PC-3 (cell line): ENCODE measurements at regions not wholly inside any gene's neighbourhood (a gene's known extent, or its start where the extent isn't known, plus 50 kb on each side); places are given as distances from the start of the nearest gene placed in this dataset.

Source experiments
- ATAC-seq: fragments of 200-7000 bp; cut with Tn5 transposase; 2 replicates; pipeline ENCODE4 v1.9.1; 2020; ENCODE audit warnings: mild to moderate bottlenecking, moderate library complexity
- BruUV-seq: library from RNA; stranded (reverse); fragments of 400-500 nt; replicated peaks from 2 replicates; lab custom pipeline; 2021; lab: Mats Ljungman, UMichigan
- CTCF ChIA-PET: fragments of 300-600 bp; sonication (Branson Sonifier 250); formaldehyde crosslinking; loops from one replicate; lab custom pipeline; 2022; ENCODE audit warnings: antibody characterized with exemption; lab: Charles Lee
- POLR2A ChIA-PET: fragments of 300-600 bp; sonication (Branson Sonifier 250); formaldehyde crosslinking; loops from one replicate; lab custom pipeline; 2022; ENCODE audit warnings: antibody characterized with exemption; ENCODE audit not compliant: unreplicated experiment; lab: Charles Lee
- DNase-seq: peaks from one replicate; pipeline ENCODE4 v3.0.0-alpha.2; 2015
- H2AFZ ChIP-seq: fragments of 300-600 bp; sonication (generic); 2 replicates; pipeline ENCODE4 v1.6.0; 2016; ENCODE audit warnings: antibody characterized with exemption, low read length
- H3F3A ChIP-seq: fragments of 300-600 bp; sonication (generic); one replicate; pipeline ENCODE4 v1.6.0; 2017; ENCODE audit warnings: antibody characterized with exemption, low read length, control low read depth, mild to moderate bottlenecking; ENCODE audit not compliant: unreplicated experiment
- H3K27ac ChIP-seq: fragments of 300-600 bp; sonication (generic); 2 replicates; pipeline ENCODE4 v1.5.1; 2016; ENCODE audit warnings: mild to moderate bottlenecking, low read length
- H3K27me3 ChIP-seq: fragments of 300-600 bp; sonication (generic); 2 replicates; pipeline ENCODE4 v1.6.1; 2016; ENCODE audit warnings: low read length, mixed read lengths
- H3K36me3 ChIP-seq: fragments of 300-600 bp; sonication (generic); 2 replicates; pipeline ENCODE4 v1.6.1; 2016; ENCODE audit warnings: low read depth, mixed run types, low read length, mixed read lengths
- H3K4me1 ChIP-seq: fragments of 300-600 bp; sonication (generic); 2 replicates; pipeline ENCODE4 v1.5.1; 2016; ENCODE audit warnings: low read length; ENCODE audit not compliant: insufficient read depth
- H3K4me2 ChIP-seq: fragments of 300-600 bp; sonication (generic); 2 replicates; pipeline ENCODE4 v1.6.0; 2016; ENCODE audit warnings: low read length
- H3K4me3 ChIP-seq: fragments of 300-600 bp; sonication (generic); 2 replicates; pipeline ENCODE4 v1.5.1; 2016; ENCODE audit warnings: mild to moderate bottlenecking, low read length, mixed read lengths
- H3K79me2 ChIP-seq: fragments of 300-600 bp; sonication (generic); 2 replicates; pipeline ENCODE4 v1.6.1; 2017; ENCODE audit warnings: low read length, mixed read lengths
- H3K9ac ChIP-seq: fragments of 300-600 bp; sonication (generic); 2 replicates; pipeline ENCODE4 v1.6.0; 2016; ENCODE audit warnings: mild to moderate bottlenecking, low read length
- H3K9me2 ChIP-seq: fragments of 300-600 bp; sonication (generic); replicated peaks from 2 replicates; pipeline ENCODE4 v1.6.1; 2016; ENCODE audit warnings: mixed run types, low read length, mixed read lengths
- H3K9me3 ChIP-seq: fragments of 300-600 bp; sonication (generic); 2 replicates; pipeline ENCODE4 v1.6.1; 2016; ENCODE audit warnings: low read length, mixed read lengths
- H4K20me1 ChIP-seq: fragments of 300-600 bp; sonication (generic); 2 replicates; pipeline ENCODE4 v1.6.1; 2016; ENCODE audit warnings: low read length, mixed read lengths
- EZH2 ChIP-seq: fragments of 300-600 bp; sonication (generic); IDR thresholded peaks from one replicate; pipeline ENCODE4 v1.6.1; 2017; ENCODE audit warnings: antibody characterized with exemption, mild to moderate bottlenecking, low read length; ENCODE audit not compliant: unreplicated experiment
- EZH2phosphoT487 ChIP-seq: fragments of 300-600 bp; sonication (generic); IDR thresholded peaks from 2 replicates; pipeline ENCODE4 v1.6.1; 2018; ENCODE audit warnings: mild to moderate bottlenecking, antibody characterized with exemption, low read length, borderline replicate concordance
- intact Hi-C: fragments of 100-400 bp; cut with micrococcal nuclease; formaldehyde crosslinking; loops from 2 replicates; pipeline ENCODE4 v1.9.0; 2023
- TF ChIP-seq, protein P1 (sequence below): fragments of 300-600 bp; sonication (generic); conservative IDR thresholded peaks from 2 replicates; pipeline ENCODE4 v1.5.1; 2017; ENCODE audit warnings: antibody characterized with exemption, low read depth, mild to moderate bottlenecking, low read length

DNA sequence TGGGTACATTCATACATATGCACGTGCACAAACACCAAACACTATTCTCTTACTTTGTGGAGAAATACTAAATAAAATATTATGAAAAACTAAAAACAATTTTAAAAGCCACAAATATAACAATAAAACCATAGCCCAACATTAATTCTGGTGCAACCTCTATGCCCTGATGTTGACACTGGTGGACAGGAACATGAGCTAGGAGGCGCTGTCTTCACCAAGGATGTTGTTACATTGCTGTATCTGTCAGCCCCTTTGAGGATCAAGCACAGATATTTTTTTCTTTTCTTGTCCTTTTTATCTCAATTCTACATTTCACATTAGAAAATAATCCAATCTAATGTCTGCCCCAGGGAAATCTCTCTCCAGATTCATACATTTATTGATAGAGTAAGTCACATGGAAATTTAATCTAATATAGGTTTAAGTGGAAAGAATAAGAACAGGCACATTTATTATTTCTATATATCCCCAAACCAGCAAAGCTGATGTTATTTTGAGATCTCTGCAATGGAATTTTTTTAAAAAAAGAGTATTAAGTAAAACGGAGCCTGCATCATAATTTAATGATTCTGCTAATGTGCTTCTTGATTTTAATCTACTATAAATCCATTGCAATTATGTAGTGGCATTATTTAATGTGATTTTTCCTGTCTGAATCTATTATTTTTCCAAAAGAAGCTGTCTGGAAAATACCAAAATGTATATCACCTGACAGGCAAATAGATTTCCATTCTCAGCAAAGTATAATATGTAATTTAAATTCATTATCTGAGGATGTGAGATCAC lies 716.5 kb downstream of the MTRR start:
- POLR2A ChIA-PET = no interaction called here
- Histone ChIP-seq H3K4me3 (no peak overlapping the region), H3K4me2 (no peak overlapping the region), H3K27ac (no peak overlapping the region), H3K79me2 (no peaks in the 10 kb centered on the region), H3K27me3 (no peaks in the 10 kb centered on the region), H3K36me3 (no peaks in the 10 kb centered on the region), H3K9ac (no peak overlapping the region), H4K20me1 (no peaks in the 10 kb centered on the region), H3K9me2 (0 out of 2 replicates have a peak, but pooled peaks cover 2% of the 10 kb centered on the region), H3K9me3 (no peaks in the 10 kb centered on the region), H3F3A (no peaks in the 10 kb centered on the region), H2AFZ (no peak overlapping the region), H3K4me1 (no peaks in the 10 kb centered on the region)
- BruUV-seq = no TSS peak
- TF ChIP-seq EZH2phosphoT487 (no peak), EZH2 (no peak)
- TF ChIP-seq, protein P1, sequence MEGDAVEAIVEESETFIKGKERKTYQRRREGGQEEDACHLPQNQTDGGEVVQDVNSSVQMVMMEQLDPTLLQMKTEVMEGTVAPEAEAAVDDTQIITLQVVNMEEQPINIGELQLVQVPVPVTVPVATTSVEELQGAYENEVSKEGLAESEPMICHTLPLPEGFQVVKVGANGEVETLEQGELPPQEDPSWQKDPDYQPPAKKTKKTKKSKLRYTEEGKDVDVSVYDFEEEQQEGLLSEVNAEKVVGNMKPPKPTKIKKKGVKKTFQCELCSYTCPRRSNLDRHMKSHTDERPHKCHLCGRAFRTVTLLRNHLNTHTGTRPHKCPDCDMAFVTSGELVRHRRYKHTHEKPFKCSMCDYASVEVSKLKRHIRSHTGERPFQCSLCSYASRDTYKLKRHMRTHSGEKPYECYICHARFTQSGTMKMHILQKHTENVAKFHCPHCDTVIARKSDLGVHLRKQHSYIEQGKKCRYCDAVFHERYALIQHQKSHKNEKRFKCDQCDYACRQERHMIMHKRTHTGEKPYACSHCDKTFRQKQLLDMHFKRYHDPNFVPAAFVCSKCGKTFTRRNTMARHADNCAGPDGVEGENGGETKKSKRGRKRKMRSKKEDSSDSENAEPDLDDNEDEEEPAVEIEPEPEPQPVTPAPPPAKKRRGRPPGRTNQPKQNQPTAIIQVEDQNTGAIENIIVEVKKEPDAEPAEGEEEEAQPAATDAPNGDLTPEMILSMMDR = peak; percentile 73
- no peak for ATAC-seq
- DNase-seq = peak; percentile 31
- CTCF ChIA-PET = no interaction called here
- intact Hi-C loops = no loop called here

DNA sequence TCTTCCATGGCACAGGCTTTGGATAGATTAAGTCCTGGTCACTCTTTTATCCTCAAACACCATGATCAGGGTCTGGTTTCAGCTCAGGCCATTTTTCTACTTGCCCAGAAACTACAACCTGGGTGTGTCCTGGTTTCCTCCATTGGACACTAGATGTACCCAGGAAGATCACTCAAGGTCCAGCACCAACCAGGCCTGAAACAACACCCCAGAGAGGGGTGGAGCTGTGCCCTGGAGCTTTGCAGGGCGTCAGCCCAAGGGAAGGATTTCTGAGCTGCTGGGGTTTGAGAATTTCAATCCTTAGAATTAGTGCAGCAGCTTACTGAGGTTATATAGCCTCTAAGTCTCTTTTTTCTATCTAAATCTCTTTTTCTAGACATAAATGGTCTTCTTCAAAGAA lies 722.0 kb downstream of the MTRR start:
- Histone ChIP-seq H2AFZ (no peak overlapping the region), H3K4me3 (no peak overlapping the region), H4K20me1 (no peaks in the 10 kb centered on the region), H3K36me3 (no peaks in the 10 kb centered on the region), H3K9me2 (0 out of 2 replicates have a peak, but pooled peaks cover 2% of the 10 kb centered on the region), H3K79me2 (no peaks in the 10 kb centered on the region), H3K4me2 (no peak overlapping the region), H3K9ac (no peak overlapping the region), H3K4me1 (no peaks in the 10 kb centered on the region), H3F3A (no peaks in the 10 kb centered on the region), H3K9me3 (no peaks in the 10 kb centered on the region), H3K27me3 (no peaks in the 10 kb centered on the region), H3K27ac (no peak overlapping the region)
- POLR2A ChIA-PET = no interaction called here
- no TSS peak for BruUV-seq
- DNase-seq = no peak
- no peak for ATAC-seq
- CTCF ChIA-PET = no interaction called here
- intact Hi-C loops = no loop called here
- TF ChIP-seq, protein P1 = no peak
- no peak for TF ChIP-seq EZH2phosphoT487
- no peak for TF ChIP-seq EZH2

DNA sequence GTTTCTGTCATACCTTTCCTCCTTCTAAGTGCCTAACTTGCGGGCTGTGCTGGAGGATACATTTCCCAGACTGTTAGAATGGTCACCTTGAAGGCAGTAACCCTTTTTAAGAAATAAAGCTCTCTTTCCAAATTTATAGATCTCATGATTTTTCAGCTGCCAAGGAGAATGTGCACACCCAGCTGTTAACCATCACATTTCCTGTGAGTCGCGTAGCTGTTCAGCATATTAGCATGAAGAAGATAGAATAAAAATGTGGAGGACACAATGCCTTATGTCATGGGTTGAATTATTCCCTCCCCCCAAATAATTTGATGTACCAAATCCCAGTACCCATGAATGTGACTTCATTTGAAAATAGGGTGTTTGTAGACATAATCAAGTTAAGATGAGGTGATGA lies 729.4 kb downstream of the MTRR start:
- intact Hi-C loops = no loop called here
- Histone ChIP-seq H3K36me3 (no peaks in the 10 kb centered on the region), H4K20me1 (no peaks in the 10 kb centered on the region), H3K4me1 (peaks cover 37% of the 10 kb centered on the region), H3K27ac (no peak overlapping the region), H3K9me2 (no peaks in the 10 kb centered on the region; the same call in 1 of the 2 replicates), H3K79me2 (no peaks in the 10 kb centered on the region), H3K9ac (no peak overlapping the region), H3F3A (no peaks in the 10 kb centered on the region), H2AFZ (no peak overlapping the region), H3K4me3 (no peak overlapping the region), H3K27me3 (no peaks in the 10 kb centered on the region), H3K4me2 (no peak overlapping the region), H3K9me3 (no peaks in the 10 kb centered on the region)
- TF ChIP-seq, protein P1 = no peak
- TF ChIP-seq EZH2phosphoT487 = no peak
- no peak for TF ChIP-seq EZH2
- peak; percentile 37 for ATAC-seq
- CTCF ChIA-PET = no interaction called here
- DNase-seq = peak; percentile 42
- POLR2A ChIA-PET = interaction anchor here (0.7 kb wide), 1 partner anchor 1559 kb away, joined by 3 read pairs; no protein-coding TSS in a partner anchor
- no TSS peak for BruUV-seq
